NCI-H2171 (cell line): ENCODE measurements at regions not wholly inside any gene's neighbourhood (a gene's known extent, or its start where the extent isn't known, plus 50 kb on each side); places are given as distances from the start of the nearest gene placed in this dataset.

Experiments used
- DNase-seq: peaks from one replicate; lab custom pipeline; 2025; lab: John Stamatoyannopoulos, UW

GRCh38 chr1:163013826-163014600, 55.1 kb upstream of the RGS4 start:
- DNase-seq, result no peak

GRCh38 chr1:163006051-163006834, 62.9 kb upstream of the RGS4 start:
- no peak for DNase-seq

GRCh38 chr1:162997499-162998285, 71.5 kb upstream of the RGS4 start:
- DNase-seq, result no peak

DNA sequence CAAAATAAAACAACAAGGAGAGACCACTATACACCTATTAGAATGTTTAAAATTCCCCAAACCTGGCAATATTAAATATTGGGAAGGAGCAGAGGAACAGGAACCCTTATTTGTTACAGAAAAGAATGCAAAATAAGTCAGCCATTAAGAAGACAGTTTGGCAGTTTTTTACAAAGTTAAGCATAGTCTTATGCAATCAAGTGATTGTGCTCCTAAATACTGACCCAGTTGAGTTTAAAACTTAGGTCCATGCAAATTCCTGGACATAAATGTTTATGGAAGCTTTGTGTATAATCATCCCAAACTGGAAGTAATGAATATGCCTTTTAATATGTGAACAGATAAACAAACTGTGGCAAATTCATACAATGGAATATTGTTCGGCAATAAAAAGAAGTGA, 72.9 kb upstream of the RGS4 start:
- no peak for DNase-seq

- no peak for DNase-seq
These were observed 74.2 kb upstream of the RGS4 start for GRCh38 chr1:162994921-162995320.

DNA sequence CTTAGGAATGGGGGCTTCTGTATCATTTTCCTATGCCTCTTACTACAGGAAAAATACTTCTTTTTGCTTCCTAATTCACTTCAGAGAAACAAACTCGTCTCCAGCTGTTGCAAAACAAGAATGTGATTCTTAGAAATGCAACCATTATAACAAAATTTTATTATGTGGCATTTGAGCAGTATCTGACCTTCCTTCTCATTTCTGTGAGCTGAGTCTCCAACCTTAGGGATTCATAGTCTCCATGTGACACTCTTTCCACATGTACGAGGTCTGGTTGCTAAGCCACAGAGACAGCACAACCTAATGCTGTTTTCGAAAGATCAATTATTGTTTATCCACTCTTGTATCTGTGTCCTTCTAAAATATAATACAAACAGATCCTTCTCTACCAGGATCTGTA, 75.3 kb upstream of the RGS4 start:
- DNase-seq, result no peak

- DNase-seq, result no peak
These were observed 76.2 kb upstream of the RGS4 start for GRCh38 chr1:162992945-162993344.

DNA sequence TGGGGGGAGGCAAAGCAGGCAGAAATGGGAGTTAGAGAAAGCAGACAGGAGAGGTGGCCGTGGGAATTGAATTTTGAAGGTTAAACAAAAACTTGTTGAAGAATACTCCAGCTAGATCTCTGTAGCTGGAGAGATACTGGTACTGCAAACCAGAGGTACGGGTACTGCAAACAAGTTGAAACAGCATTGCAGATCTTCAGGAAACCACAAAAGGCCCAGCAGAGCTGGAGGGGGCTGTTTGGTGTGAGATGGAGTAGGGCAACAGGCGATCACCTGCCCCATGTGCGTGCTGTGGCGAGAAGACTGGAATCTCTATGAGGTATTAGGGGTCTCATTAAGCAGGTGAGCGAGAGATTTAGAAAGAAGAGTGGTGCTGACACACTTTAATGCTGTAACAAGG, 77.7 kb upstream of the RGS4 start:
- no peak for DNase-seq

- no peak for DNase-seq
These were observed 78.5 kb upstream of the RGS4 start for GRCh38 chr1:162990665-162991064.

GRCh38 chr1:162988869-162989268, 80.3 kb upstream of the RGS4 start:
- DNase-seq, result no peak

DNA sequence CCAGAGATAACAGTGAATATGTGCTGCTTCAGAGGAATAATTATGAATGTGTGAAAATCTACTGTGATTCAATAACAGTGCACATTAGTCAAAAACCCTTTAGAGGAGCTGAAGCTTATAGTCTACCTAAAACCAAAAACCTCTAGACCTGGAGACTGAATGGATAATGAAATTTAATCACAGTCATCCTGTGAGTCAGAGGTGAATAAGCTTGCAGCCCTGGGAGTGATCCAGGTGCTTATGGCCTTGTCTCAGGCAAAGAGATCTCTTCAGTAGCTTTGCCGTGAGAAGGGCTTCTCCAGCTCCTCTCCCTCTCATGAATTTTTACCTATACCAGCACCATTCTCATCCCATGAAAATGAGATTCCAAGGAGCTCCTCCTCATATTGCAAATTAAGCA, 81.3 kb upstream of the RGS4 start:
- no peak for DNase-seq

GRCh38 chr1:162985816-162986435, 83.2 kb upstream of the RGS4 start:
- no peak for DNase-seq

GRCh38 chr1:162984699-162985098, 84.5 kb upstream of the RGS4 start:
- DNase-seq, result no peak

DNA sequence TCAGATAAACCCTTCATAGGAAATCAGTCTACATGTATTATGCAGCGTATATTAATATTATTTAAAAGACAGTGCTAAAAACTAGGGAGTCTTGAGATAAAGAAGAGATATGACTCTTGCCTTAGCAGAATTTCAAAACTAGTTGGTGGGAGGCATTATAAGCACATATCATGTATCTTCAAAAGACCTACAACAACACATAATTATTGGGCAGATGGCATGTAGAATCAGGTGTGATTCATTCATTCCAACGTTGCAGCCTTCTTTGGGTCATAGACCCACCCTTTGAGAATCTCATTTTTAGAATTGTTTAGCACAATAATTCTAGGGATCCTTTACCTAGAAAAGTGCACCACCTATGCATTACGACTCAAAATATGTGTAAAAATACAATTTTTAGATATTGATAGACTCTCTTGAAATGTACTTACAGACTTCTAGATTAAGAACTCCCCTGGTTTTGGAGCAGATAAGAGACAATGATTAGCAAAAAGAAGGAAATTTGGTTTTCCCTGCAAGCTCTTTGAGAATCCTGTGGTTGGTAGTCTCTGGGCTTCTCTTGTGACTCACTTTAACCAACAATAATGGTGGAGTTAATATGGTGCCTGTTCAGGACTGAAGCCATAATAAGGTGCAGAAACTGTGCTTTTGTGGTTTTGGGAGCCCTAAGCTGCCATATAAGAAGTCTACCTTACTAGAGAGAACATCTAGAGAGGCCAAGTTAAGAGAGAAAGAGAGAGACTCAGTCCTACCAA, 85.3 kb upstream of the RGS4 start:
- DNase-seq, result no peak

GRCh38 chr1:162982364-162982763, 86.8 kb upstream of the RGS4 start:
- no peak for DNase-seq

DNA sequence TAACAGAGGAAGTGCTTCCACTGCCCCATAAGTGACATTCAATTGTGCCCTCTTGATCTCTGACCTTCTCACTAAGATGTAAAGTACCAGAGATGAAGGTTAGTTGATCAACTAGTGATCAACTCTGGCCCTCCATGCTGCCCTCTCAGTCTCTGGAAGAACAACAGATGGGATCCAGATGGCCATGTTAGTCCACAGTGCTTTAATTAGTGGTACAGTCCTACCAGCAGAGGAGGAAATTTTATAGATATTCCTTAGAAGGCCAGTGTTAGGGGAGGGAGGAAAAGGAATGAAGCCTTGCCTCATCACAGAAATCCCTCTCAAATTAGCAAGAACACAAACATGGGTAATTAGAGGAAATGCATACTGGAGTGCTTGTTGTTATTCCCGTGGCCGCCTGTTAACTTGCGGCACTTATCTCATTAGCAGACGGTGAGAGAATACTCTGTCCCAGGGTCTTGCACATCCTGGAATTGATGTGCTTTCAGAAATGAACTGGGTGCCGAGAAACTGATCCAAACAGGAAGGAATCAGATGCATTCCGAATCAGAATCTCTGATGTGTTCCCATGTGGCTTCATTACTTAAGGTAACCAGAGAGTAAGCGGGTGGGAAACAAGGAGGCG, 91.1 kb upstream of the RGS4 start:
- peak; percentile 63 for DNase-seq

- DNase-seq, result peak; percentile 57
These were observed 92.5 kb upstream of the RGS4 start for GRCh38 chr1:162976628-162977027.

DNA sequence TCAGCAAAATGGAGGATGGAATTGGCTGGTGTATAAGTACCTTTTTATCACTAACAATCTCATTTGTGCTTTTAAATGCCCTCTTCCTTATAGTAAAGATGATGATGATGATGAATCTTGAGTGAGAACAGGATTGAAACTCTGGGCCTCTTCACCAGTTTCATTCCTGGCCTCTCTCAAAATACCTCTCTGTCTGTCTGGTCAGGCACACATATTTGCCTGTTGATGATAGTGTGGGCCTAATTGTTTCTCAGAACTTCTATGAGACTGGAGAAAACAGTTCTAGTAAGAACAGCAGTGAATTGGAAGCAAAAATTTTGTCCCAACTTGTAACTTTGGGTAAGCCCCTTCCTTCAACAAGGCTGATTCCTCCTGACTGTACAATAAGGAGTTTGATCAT, 94.4 kb upstream of the RGS4 start:
- DNase-seq, result no peak

DNA sequence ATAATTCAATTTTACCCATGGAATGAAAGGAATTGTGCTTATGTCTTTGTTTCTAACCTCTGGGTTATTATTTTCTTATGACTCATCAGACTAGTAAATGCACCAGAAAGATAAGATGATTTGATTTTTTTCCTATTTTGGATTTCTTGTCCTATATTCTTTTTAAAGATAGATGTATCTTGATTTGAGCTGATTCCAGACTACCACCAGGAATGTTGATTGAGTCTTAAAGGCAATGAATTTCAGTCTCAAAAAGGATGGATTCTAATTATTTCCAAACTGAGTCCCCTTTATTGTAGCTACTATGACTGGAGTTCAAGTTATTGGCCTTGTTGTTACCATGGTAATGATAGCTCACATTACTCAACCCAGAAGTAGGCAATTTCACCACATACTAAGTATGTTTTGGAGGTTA, 95.8 kb upstream of the RGS4 start:
- DNase-seq, result no peak

DNA sequence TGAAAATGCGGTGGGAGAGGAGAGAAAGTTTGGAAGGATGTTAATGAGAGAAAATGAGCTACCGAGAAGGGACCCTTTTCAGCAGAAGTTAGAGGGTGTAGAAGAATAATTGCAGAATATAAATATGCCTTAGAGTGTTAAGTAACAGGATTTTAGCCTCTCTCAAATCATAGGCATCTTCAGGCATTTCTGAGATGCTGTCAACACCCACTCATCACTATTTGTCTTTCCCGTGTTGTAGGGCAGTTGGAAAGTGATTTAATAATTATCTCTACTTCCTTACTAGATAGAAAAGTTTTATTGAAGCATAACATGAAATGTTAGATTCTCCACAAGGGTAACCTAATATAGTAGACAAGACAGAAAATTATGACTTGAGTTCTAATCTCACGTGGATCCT, 96.4 kb upstream of the RGS4 start:
- DNase-seq, result no peak

GRCh38 chr1:162970021-162970420, 99.1 kb upstream of the RGS4 start:
- no peak for DNase-seq
